ENCODE measurements at regions not wholly inside any gene's neighbourhood (a gene's known extent, or its start where the extent isn't known, plus 50 kb on each side); places are given as distances from the start of the nearest gene placed in this dataset.

DNA sequence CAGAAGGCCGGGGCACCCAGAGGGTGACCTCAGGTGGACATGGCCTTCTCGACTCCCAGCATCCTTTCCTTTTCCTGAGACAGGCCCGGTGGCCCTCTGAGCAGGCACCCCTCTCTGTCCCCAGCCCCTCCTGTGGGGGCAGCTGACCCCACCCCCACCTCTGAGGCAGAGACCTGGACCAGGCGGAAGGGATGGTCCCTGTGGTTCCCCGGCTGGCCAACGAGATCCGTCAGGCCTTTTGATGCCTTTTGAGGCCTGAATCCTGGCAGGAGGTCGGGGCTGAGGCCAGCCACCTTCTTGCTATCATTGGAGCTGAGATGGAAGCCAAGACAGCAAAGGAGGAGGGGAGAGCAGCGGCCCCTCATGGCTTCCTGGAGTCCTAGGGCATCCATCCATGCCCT, 50.2 kb upstream of the ACTRT2 start:
- DNase-seq: no peak
